ENCODE measurements at regions not wholly inside any gene's neighbourhood (a gene's known extent, or its start where the extent isn't known, plus 50 kb on each side); places are given as distances from the start of the nearest gene placed in this dataset.

GRCh38 chr7:85528581-85528980 is 341.7 kb upstream of the SEMA3D start:
- Histone ChIP-seq H3K9me3 (peaks cover 3% of the 10 kb centered on the region), H3K4me3 (no peak overlapping the region), H3K27me3 (no peaks in the 10 kb centered on the region), H3K27ac (no peak overlapping the region), H3K36me3 (ENCODE audit: low read depth, missing control alignments) (no peaks in the 10 kb centered on the region), H3K4me1 (no peaks in the 10 kb centered on the region)
- intact Hi-C loops (cut with DNase I; ENCODE audit: low total_unique reads) = no loop called here
- 51 to 78% methylated on average over 2 of the region's 2 CpGs for WGBS, 2 donors
- TF ChIP-seq POLR2A (IDR thresholded peaks at IDR 0.05) = no peak
- TF ChIP-seq, protein P1, sequence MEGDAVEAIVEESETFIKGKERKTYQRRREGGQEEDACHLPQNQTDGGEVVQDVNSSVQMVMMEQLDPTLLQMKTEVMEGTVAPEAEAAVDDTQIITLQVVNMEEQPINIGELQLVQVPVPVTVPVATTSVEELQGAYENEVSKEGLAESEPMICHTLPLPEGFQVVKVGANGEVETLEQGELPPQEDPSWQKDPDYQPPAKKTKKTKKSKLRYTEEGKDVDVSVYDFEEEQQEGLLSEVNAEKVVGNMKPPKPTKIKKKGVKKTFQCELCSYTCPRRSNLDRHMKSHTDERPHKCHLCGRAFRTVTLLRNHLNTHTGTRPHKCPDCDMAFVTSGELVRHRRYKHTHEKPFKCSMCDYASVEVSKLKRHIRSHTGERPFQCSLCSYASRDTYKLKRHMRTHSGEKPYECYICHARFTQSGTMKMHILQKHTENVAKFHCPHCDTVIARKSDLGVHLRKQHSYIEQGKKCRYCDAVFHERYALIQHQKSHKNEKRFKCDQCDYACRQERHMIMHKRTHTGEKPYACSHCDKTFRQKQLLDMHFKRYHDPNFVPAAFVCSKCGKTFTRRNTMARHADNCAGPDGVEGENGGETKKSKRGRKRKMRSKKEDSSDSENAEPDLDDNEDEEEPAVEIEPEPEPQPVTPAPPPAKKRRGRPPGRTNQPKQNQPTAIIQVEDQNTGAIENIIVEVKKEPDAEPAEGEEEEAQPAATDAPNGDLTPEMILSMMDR (IDR thresholded peaks at IDR 0.05) = no peak
- no peak for DNase-seq

- DNase-seq = no peak
- TF ChIP-seq, protein P1 (IDR thresholded peaks at IDR 0.05) = no peak
- no peak for TF ChIP-seq POLR2A (IDR thresholded peaks at IDR 0.05)
- Histone ChIP-seq H3K4me1 (no peaks in the 10 kb centered on the region), H3K36me3 (ENCODE audit: low read depth, missing control alignments) (no peaks in the 10 kb centered on the region), H3K4me3 (no peak overlapping the region), H3K9me3 (peaks cover 3% of the 10 kb centered on the region), H3K27ac (no peak overlapping the region), H3K27me3 (no peaks in the 10 kb centered on the region)
- intact Hi-C loops (cut with DNase I; ENCODE audit: low total_unique reads) = no loop called here
Measured at GRCh38 chr7:85525676-85526075, 338.8 kb upstream of the SEMA3D start.

DNA sequence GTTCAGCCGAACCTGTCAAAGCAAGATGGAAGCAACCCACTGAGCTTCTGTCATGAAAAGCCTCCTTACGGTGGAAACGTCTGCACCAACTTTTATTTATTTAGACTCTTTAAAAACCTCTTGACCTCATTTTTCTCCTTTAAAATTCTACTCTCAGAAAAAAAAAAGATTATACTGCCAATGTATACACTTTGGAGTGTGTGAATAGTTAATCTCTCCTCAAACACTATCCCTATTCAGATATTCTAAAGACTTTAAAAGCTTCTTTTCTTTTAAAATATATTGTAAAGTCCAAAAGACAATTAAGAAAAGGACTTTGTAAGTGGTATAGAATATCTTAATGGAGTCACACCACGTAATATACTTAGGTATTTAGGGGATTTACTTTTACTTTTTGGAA is 335.2 kb upstream of the SEMA3D start:
- 87 to 88% methylated on average over 4 of the region's 4 CpGs for WGBS, 2 donors
- no peak for TF ChIP-seq POLR2A (IDR thresholded peaks at IDR 0.05)
- TF ChIP-seq, protein P1 (IDR thresholded peaks at IDR 0.05) = no peak
- intact Hi-C loops (cut with DNase I; ENCODE audit: low total_unique reads) = no loop called here
- Histone ChIP-seq H3K27ac (no peak overlapping the region), H3K9me3 (peaks cover 3% of the 10 kb centered on the region), H3K27me3 (no peaks in the 10 kb centered on the region), H3K36me3 (ENCODE audit: low read depth, missing control alignments) (no peaks in the 10 kb centered on the region), H3K4me1 (no peaks in the 10 kb centered on the region), H3K4me3 (no peak overlapping the region)
- DNase-seq = no peak

DNA sequence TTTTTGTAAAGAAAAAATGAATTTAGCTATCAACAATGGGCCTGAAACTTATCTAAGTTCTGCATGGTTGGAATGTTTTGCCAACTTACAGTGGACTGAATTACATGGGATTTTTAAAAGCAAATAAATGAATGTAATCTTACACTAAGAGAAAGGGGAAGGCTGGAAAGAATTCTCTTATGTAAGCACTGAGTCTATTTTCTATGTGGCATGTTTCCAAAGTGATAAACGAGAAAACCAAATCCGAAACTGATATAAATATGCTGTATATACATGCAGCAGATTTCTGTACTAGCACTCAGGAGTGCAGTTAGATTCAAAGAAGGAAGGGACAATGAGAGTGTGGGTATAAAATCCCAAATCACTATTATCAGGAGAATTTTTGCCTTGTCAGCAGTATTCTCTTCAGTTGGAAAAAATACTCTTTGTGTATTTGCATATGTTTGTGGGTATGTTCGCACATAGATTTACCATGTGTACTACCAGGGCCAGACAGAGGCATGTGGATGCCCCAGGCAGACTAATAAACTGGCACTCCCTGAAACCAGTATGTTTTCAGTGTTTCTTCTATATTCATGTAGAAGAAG is 334.3 kb upstream of the SEMA3D start:
- WGBS, 2 donors = 54 to 62% methylated on average over 3 of the region's 3 CpGs

DNA sequence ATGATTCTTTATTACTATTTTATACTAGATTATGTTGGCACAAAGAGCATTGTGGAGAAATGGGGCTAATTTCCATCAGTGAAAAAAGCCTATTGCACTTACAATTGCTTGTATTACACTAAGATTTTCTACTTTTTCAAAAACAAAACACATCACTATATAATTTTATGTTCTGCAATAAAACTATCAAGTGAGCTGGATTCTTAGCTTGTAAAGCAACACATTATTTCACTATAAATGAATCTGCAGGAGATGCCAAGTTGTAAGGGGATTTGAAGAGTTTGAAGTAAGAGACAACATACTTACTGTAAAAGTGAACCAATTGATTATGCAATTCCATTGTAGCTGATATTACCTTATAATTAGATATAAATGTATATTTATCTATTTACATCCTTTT is 333.3 kb upstream of the SEMA3D start:
- no peak overlapping the region for H3K4me3 ChIP-seq
- H3K27me3 ChIP-seq = no peaks in the 10 kb centered on the region
- H3K4me1 ChIP-seq = no peaks in the 10 kb centered on the region
- no peaks in the 10 kb centered on the region for H3K36me3 ChIP-seq (ENCODE audit: low read depth, missing control alignments)
- H3K9me3 ChIP-seq = peaks cover 3% of the 10 kb centered on the region
- no peak for DNase-seq
- intact Hi-C loops (cut with DNase I; ENCODE audit: low total_unique reads) = no loop called here
- TF ChIP-seq, protein P1 (IDR thresholded peaks at IDR 0.05) = no peak
- no peak for TF ChIP-seq POLR2A (IDR thresholded peaks at IDR 0.05)
- H3K27ac ChIP-seq = no peak overlapping the region

More for the DNA sequence above, 334.3 kb upstream of the SEMA3D start:
- Histone ChIP-seq H3K36me3 (ENCODE audit: low read depth, missing control alignments) (no peaks in the 10 kb centered on the region), H3K9me3 (peaks cover 3% of the 10 kb centered on the region), H3K27me3 (no peaks in the 10 kb centered on the region), H3K4me1 (no peaks in the 10 kb centered on the region), H3K4me3 (no peak overlapping the region), H3K27ac (no peak overlapping the region)
- TF ChIP-seq POLR2A (IDR thresholded peaks at IDR 0.05) = no peak
- TF ChIP-seq, protein P1 (IDR thresholded peaks at IDR 0.05) = no peak
- intact Hi-C loops (cut with DNase I; ENCODE audit: low total_unique reads) = no loop called here
- DNase-seq = no peak
